ENCODE measurements at regions not wholly inside any gene's neighbourhood (a gene's known extent, or its start where the extent isn't known, plus 50 kb on each side); places are given as distances from the start of the nearest gene placed in this dataset.

DNA sequence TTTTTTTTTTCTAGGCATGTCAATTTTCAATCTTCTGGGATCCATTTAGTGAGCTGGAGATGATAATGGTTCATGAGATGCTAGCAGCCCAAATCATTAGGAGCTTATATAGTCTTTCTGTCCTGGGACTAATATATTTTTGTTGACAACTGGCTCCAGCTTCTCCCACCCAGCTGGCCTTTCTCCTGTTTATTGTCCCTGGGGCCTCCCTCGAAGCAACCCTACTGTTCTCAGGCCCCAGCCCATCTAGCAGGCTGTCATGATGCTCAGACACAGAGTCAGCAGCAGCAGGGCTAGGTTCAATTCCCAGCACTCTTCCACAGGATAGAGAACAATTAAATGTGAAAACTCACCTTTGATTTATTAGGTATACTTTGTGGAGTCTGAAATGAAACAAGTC is 127.6 kb upstream of the MID1 start:
- no peak for TF ChIP-seq CTCF (IDR thresholded peaks at IDR 0.05; ENCODE audit: insufficient read depth, low read depth, low read length)
- no peak for TF ChIP-seq EZH2 (IDR thresholded peaks at IDR 0.05; ENCODE audit: insufficient read depth, low read length)

Measured in astrocyte (in vitro differentiated cells and primary cell).